BJ (cell line): ENCODE measurements at regions not wholly inside any gene's neighbourhood (a gene's known extent, or its start where the extent isn't known, plus 50 kb on each side); places are given as distances from the start of the nearest gene placed in this dataset.

Experiments
- CTCF ChIA-PET: fragments of 350-600 bp; formaldehyde crosslinking; extraction: SDS; loops from one replicate; lab custom pipeline; 2021; ENCODE audit warnings: antibody characterized with exemption, inconsistent platforms; lab: Yijun Ruan, JAX
- POLR2A ChIA-PET: fragments of 300-600 bp; sonication (Branson Sonifier 250); formaldehyde crosslinking; extraction: SDS; loops from one replicate; lab custom pipeline; 2021; ENCODE audit warnings: antibody characterized with exemption; lab: Charles Lee
- DNase-seq: peaks from one replicate; pipeline ENCODE4 v3.0.0-alpha.2; 2011; ENCODE audit warnings: low read depth
- H3K27me3 ChIP-seq: 2 replicates; pipeline ENCODE4 v1.6.0; 2011; ENCODE audit warnings: low read length; ENCODE audit not compliant: control insufficient read depth, insufficient read depth
- H3K36me3 ChIP-seq: 2 replicates; pipeline ENCODE4 v1.5.1; 2011; ENCODE audit warnings: low read length; ENCODE audit not compliant: control insufficient read depth, insufficient read depth
- H3K4me3 ChIP-seq: 2 replicates; pipeline ENCODE4 v1.5.1; 2011; ENCODE audit warnings: low read depth, mild to moderate bottlenecking, control low read depth, low read length
- TF ChIP-seq, protein P1 (sequence below): IDR thresholded peaks from 2 replicates; pipeline ENCODE4 v1.5.1; 2011; ENCODE audit warnings: low read depth, mild to moderate bottlenecking, control low read depth, inconsistent platforms, low read length, moderate library complexity; ENCODE audit not compliant: insufficient read depth

DNA sequence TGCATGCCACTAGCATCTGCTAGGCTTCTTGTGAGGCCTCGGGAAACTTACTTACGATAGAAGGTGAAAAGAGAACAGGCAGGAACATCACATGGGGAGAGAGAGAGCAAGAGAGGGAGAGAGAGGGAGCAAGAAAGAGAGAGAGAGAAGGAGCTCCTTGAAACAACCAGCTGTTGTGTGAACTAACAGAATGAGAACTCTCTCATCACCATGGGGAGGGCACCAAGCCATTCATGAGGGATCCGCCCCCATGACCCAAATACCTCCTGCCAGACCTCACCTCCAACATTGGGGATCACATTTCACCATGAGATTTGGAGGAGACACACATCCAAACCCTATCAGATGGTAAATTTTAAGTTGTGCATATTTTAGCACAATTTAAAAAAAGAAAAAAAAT, 1217.2 kb downstream of the TYW1 start:
- Histone ChIP-seq H3K27me3 (no peaks in the 10 kb centered on the region), H3K36me3 (no peaks in the 10 kb centered on the region), H3K4me3 (no peak overlapping the region)
- DNase-seq, result no peak
- TF ChIP-seq, protein P1, sequence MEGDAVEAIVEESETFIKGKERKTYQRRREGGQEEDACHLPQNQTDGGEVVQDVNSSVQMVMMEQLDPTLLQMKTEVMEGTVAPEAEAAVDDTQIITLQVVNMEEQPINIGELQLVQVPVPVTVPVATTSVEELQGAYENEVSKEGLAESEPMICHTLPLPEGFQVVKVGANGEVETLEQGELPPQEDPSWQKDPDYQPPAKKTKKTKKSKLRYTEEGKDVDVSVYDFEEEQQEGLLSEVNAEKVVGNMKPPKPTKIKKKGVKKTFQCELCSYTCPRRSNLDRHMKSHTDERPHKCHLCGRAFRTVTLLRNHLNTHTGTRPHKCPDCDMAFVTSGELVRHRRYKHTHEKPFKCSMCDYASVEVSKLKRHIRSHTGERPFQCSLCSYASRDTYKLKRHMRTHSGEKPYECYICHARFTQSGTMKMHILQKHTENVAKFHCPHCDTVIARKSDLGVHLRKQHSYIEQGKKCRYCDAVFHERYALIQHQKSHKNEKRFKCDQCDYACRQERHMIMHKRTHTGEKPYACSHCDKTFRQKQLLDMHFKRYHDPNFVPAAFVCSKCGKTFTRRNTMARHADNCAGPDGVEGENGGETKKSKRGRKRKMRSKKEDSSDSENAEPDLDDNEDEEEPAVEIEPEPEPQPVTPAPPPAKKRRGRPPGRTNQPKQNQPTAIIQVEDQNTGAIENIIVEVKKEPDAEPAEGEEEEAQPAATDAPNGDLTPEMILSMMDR, result no peak
- ChIA-PET POLR2A (no interaction called here), CTCF (no interaction called here)

DNA sequence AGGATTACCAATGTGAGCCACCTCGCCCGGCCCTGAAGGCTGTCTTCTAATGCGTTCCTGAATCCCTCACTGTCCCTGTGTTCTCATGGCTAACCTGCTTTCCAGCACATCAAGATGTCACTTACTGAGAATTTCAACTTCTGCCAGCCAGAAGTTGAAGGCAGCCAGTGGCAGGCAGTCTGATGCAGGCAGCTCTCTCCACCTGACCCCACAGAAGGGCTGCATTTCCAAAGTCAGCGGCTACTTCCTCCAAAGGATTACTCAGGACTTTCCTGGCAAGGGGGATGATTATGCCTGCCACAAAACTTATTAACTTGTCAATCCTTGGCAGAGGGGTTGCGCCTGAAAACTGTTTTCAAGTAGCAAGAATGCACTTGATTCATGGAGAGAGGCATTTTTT, 1219.4 kb downstream of the TYW1 start:
- CTCF ChIA-PET, result no interaction called here
- Histone ChIP-seq H3K36me3 (no peaks in the 10 kb centered on the region), H3K4me3 (no peak overlapping the region), H3K27me3 (no peaks in the 10 kb centered on the region)
- POLR2A ChIA-PET, result no interaction called here
- TF ChIP-seq, protein P1, result no peak
- no peak for DNase-seq

DNA sequence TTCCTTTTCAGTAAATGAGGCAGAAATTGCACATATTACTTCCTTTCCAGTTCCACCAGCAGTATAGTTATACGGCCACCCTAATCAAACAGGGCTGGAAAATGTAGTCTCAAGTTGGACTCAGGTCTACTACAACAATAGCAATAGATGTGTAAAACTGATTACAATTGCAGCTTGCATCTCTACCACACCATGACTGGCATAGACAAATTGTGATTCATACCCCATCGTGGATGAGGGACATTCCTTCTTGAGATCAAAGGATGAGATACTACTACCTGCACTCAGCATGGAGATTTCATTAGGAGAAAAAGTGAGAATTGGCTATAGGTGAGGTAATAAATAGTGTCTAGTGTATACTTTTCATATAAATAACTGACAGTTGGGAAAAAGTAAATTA, 1220.8 kb downstream of the TYW1 start:
- TF ChIP-seq, protein P1, result no peak
- ChIA-PET POLR2A (no interaction called here), CTCF (no interaction called here)
- Histone ChIP-seq H3K27me3 (no peaks in the 10 kb centered on the region), H3K4me3 (no peak overlapping the region), H3K36me3 (no peaks in the 10 kb centered on the region)
- no peak for DNase-seq

DNA sequence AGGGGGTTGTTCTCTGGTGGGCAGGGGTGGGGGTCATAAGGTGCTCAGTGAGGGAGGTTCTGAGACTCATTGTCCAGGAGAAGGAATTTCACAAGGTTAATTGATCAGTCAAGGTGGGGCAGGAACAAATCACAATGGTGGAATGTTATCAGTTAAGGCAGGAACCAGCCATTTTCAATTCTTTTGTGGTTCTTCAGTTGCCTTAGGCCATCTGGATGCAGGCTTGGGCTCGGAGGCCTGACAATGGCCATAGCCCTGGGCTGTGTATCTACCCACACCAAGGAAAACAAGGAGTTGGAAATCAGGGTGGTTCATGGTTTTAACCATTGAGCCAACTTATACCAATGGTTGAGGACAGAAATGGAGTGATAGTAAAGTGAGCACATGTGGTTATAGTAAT, 1221.8 kb downstream of the TYW1 start:
- H3K27me3 ChIP-seq, result no peaks in the 10 kb centered on the region
- no peak for DNase-seq
- CTCF ChIA-PET, result no interaction called here
- H3K36me3 ChIP-seq, result no peaks in the 10 kb centered on the region
- TF ChIP-seq, protein P1, result no peak
- POLR2A ChIA-PET, result no interaction called here
- H3K4me3 ChIP-seq, result no peak overlapping the region

DNA sequence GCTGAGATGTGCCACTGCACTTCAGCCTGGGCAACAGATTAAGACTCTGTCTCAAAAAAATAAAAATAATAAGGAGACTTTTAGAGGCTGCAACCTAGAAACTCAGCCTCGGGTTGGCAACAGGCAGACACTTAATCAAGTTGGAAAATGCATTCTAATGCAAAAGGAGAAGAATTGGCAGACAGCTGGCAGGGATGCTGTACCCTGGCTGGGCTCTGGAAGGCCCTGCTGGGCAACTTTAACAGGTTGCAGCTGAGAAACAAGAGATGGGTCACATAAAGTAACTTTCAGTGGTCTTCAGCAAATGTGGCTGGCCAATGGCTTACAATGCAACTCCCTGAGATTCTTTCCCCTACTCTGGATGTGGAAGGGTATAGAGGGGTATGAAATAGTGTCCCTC, 1225.7 kb downstream of the TYW1 start:
- CTCF ChIA-PET, result no interaction called here
- H3K27me3 ChIP-seq, result no peaks in the 10 kb centered on the region
- no peak overlapping the region for H3K4me3 ChIP-seq
- DNase-seq, result no peak
- no peaks in the 10 kb centered on the region for H3K36me3 ChIP-seq
- POLR2A ChIA-PET, result no interaction called here
- TF ChIP-seq, protein P1, result no peak
